Sigmoid colon (tissue), 3 donors: ENCODE measurements at regions not wholly inside any gene's neighbourhood (a gene's known extent, or its start where the extent isn't known, plus 50 kb on each side); places are given as distances from the start of the nearest gene placed in this dataset.

ENCODE experiments used
- CTCF ChIP-seq, 4 experiments: fragments of 450-650 bp in 3 of 4; fragments of 200-600 bp in 1 of 4; IDR thresholded peaks; one replicate each; pipeline ENCODE4 v1.5.1; 2016 to 2019; ENCODE audit warnings: antibody characterized with exemption in 4 of 4, mild to moderate bottlenecking in 3 of 4, moderate library complexity in 2 of 4
- POLR2A ChIP-seq, 2 donors: fragments of 450-650 bp; IDR thresholded peaks; one replicate each; pipeline ENCODE4 v1.6.1; 2016; ENCODE audit warnings: antibody characterized with exemption in 2 of 2, mild to moderate bottlenecking in 2 of 2, moderate library complexity in 2 of 2

DNA sequence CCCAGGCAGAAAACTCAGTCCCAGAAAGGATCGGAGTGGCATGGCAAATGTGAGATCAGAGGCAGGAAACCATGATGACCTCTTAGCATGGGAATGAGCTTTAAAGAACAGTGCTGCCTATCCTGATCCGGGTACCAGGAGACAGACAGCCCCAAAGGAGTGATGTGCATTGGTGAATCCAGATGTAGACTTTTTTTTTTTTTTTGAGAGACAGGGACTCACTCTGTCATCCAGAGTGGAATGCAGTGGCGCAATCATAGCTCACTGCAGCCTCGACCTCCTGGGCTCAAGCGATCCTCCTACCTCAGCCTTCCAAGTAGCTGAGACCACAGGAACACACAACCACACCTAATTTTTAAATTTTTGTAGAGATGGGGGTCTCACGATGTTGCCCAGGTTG is 122.7 kb downstream of the VAPA start:
- TF ChIP-seq POLR2A (IDR thresholded peaks at IDR 0.05), result no peak
- TF ChIP-seq CTCF (IDR thresholded peaks at IDR 0.05), result no peak
